OCI-LY7 (cell line): ENCODE measurements at regions not wholly inside any gene's neighbourhood (a gene's known extent, or its start where the extent isn't known, plus 50 kb on each side); places are given as distances from the start of the nearest gene placed in this dataset.
A peak's percentile ranks its signal among the peaks of the same experiment; 100 is the strongest.

Experiments used
- BruUV-seq: library from RNA; stranded (reverse); fragments of 400-500 nt; replicated peaks from 2 replicates; lab custom pipeline; 2021; lab: Mats Ljungman, UMichigan
- CTCF ChIA-PET: fragments of 300-600 bp; sonication (Branson Sonifier 250); formaldehyde crosslinking; loops from one replicate; lab custom pipeline; 2022; ENCODE audit warnings: antibody characterized with exemption; ENCODE audit not compliant: unreplicated experiment; lab: Charles Lee
- POLR2A ChIA-PET: fragments of 300-600 bp; sonication (Branson Sonifier 250); formaldehyde crosslinking; loops from one replicate; lab custom pipeline; 2022; ENCODE audit warnings: antibody characterized with exemption; lab: Charles Lee
- DNase-seq: peaks from one replicate; pipeline ENCODE4 v3.0.0-alpha.2; 2015; ENCODE audit warnings: low spot score
- H2AFZ ChIP-seq: fragments of 200-600 bp; sonication (generic), shearing (Covaris generic); 2 replicates; pipeline ENCODE4 v1.6.1; 2014; ENCODE audit warnings: mild to moderate bottlenecking, antibody characterized with exemption, low read length, moderate library complexity
- H3K27ac ChIP-seq: fragments of 200-600 bp; sonication (generic); 2 replicates; pipeline ENCODE4 v1.5.1; 2014; ENCODE audit warnings: mixed run types, low read depth, mild to moderate bottlenecking, moderate library complexity, low read length, inconsistent platforms; ENCODE audit not compliant: poor library complexity, severe bottlenecking
- H3K36me3 ChIP-seq: fragments of 200-600 bp; sonication (generic); 2 replicates; pipeline ENCODE4 v1.6.1; 2014; ENCODE audit warnings: mild to moderate bottlenecking, antibody characterized with exemption, low read length, moderate library complexity, mixed read lengths; ENCODE audit not compliant: insufficient read depth
- H3K4me1 ChIP-seq: fragments of 200-600 bp; sonication (generic); 2 replicates; pipeline ENCODE4 v1.5.1; 2014; ENCODE audit warnings: mild to moderate bottlenecking, low read length; ENCODE audit not compliant: insufficient read depth, poor library complexity, severe bottlenecking
- H3K4me2 ChIP-seq: fragments of 200-600 bp; sonication (generic); 2 replicates; pipeline ENCODE4 v1.6.1; 2014; ENCODE audit warnings: mild to moderate bottlenecking, low read length
- H3K4me3 ChIP-seq: fragments of 200-600 bp; sonication (generic); 2 replicates; pipeline ENCODE4 v1.5.1; 2014; ENCODE audit warnings: mild to moderate bottlenecking, low read depth, low read length; ENCODE audit not compliant: poor library complexity, severe bottlenecking
- H3K79me2 ChIP-seq: fragments of 200-600 bp; sonication (generic); 2 replicates; pipeline ENCODE4 v1.6.1; 2016; ENCODE audit warnings: low read depth, mild to moderate bottlenecking, low read length, moderate library complexity, mixed read lengths; ENCODE audit not compliant: insufficient read depth
- H3K9me2 ChIP-seq: fragments of 200-600 bp; sonication (generic); 2 replicates; pipeline ENCODE4 v1.6.1; 2016; ENCODE audit warnings: mild to moderate bottlenecking, low read length, mixed read lengths; ENCODE audit not compliant: insufficient read depth
- H3K9me3 ChIP-seq: fragments of 200-600 bp; sonication (generic); 2 replicates; pipeline ENCODE4 v1.6.1; 2014; ENCODE audit warnings: mild to moderate bottlenecking, mixed run types, low read length, mixed read lengths
- H4K20me1 ChIP-seq: fragments of 200-600 bp; sonication (generic); 2 replicates; pipeline ENCODE4 v1.6.1; 2014; ENCODE audit warnings: mild to moderate bottlenecking, antibody characterized with exemption, low read length, moderate library complexity, mixed read lengths; ENCODE audit not compliant: insufficient read depth
- EZH2phosphoT487 ChIP-seq: fragments of 200-600 bp; sonication (generic); IDR thresholded peaks from 2 replicates; pipeline ENCODE4 v1.6.1; 2018; ENCODE audit warnings: low read depth, borderline replicate concordance, mild to moderate bottlenecking, mixed run types, antibody characterized with exemption, low read length, moderate library complexity, mixed read lengths
- intact Hi-C: fragments of 100-400 bp; cut with micrococcal nuclease; formaldehyde crosslinking; loops from one replicate; pipeline ENCODE4 v1.10.0; 2022; ENCODE audit not compliant: unreplicated experiment
- TF ChIP-seq, protein P1 (sequence below): fragments of 200-600 bp; sonication (generic); conservative IDR thresholded peaks from 2 replicates; pipeline ENCODE4 v1.5.1; 2014; ENCODE audit warnings: mild to moderate bottlenecking, antibody characterized with exemption, low read length, moderate library complexity, mixed read lengths

DNA sequence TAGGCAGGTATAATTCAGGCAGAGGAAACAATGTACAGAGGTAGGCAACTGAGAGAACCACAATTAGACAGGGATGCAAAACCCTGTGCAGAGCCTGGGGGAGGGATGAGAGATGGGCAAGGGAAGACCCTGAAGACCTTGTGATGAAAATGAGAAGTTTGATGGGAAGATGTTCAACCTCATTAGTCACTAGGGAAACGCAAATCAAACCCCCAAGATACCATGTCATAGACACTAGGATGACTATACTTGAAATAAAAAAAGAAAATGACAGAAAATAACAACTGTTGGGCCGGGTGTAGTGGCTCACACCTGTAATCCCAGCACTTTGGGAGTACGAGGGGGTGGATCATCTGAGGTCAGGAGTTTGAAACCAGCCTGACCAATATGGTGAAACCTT lies 813.1 kb downstream of the CDH11 start:
- H3K9me2 ChIP-seq, result no peaks in the 10 kb centered on the region
- H3K79me2 ChIP-seq, result no peaks in the 10 kb centered on the region
- BruUV-seq, result no TSS peak
- peak overlapping the region; percentile 15; the same call in 1 of the 2 replicates for H3K4me2 ChIP-seq
- intact Hi-C loops, result no loop called here
- peaks cover 65% of the 10 kb centered on the region for H3K4me1 ChIP-seq
- peaks cover 33% of the 10 kb centered on the region for H3K36me3 ChIP-seq
- peak overlapping the region; percentile 58 for H3K27ac ChIP-seq
- H3K4me3 ChIP-seq, result no peak overlapping the region
- ChIA-PET CTCF (no interaction called here), POLR2A (interaction anchor here (1.7 to 2.7 kb wide), 2 partner anchors 10 to 13 kb away, joined by 8 to 12 read pairs; no protein-coding TSS in a partner anchor)
- H3K9me3 ChIP-seq, result peaks cover 34% of the 10 kb centered on the region
- DNase-seq, result no peak
- H2AFZ ChIP-seq, result peak overlapping the region; percentile 66
- TF ChIP-seq, protein P1, sequence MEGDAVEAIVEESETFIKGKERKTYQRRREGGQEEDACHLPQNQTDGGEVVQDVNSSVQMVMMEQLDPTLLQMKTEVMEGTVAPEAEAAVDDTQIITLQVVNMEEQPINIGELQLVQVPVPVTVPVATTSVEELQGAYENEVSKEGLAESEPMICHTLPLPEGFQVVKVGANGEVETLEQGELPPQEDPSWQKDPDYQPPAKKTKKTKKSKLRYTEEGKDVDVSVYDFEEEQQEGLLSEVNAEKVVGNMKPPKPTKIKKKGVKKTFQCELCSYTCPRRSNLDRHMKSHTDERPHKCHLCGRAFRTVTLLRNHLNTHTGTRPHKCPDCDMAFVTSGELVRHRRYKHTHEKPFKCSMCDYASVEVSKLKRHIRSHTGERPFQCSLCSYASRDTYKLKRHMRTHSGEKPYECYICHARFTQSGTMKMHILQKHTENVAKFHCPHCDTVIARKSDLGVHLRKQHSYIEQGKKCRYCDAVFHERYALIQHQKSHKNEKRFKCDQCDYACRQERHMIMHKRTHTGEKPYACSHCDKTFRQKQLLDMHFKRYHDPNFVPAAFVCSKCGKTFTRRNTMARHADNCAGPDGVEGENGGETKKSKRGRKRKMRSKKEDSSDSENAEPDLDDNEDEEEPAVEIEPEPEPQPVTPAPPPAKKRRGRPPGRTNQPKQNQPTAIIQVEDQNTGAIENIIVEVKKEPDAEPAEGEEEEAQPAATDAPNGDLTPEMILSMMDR, result no peak
- no peak for TF ChIP-seq EZH2phosphoT487
- no peaks in the 10 kb centered on the region for H4K20me1 ChIP-seq

DNA sequence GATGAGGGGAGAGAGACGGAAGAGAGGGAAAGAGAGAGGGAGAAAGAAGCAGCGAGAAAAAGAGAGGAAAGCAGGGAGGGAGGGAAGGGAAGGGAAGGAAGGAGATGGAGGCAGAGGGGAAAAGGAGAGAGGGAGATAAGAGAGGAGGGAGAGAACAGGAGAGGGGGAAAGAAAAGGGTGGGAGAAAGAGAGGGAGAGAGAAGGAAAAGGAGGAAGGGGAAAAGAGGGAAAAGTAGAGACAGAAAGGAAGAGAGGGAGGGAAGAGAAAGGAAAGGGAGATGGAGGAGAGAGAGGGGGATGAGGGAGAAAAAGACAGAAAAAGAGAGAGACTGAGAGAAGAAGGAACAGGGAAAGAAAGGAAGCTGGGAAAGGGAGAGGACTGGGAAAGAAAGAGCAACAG lies 814.4 kb downstream of the CDH11 start:
- H3K4me1 ChIP-seq, result peaks cover 52% of the 10 kb centered on the region
- no peak overlapping the region; the same call in 1 of the 2 replicates for H2AFZ ChIP-seq
- H3K27ac ChIP-seq, result no peak overlapping the region
- H3K4me3 ChIP-seq, result no peak overlapping the region
- peaks cover 43% of the 10 kb centered on the region for H3K9me3 ChIP-seq
- intact Hi-C loops, result no loop called here
- no peaks in the 10 kb centered on the region for H3K79me2 ChIP-seq
- ChIA-PET CTCF (no interaction called here), POLR2A (interaction anchor here (0.7 to 0.8 kb wide), 3 partner anchors 12 to 618 kb away, joined by 3 read pairs; no protein-coding TSS in a partner anchor)
- no TSS peak for BruUV-seq
- H3K4me2 ChIP-seq, result no peak overlapping the region
- no peaks in the 10 kb centered on the region for H3K9me2 ChIP-seq
- TF ChIP-seq, protein P1, result no peak
- no peak for TF ChIP-seq EZH2phosphoT487
- H3K36me3 ChIP-seq, result peaks cover 27% of the 10 kb centered on the region
- no peaks in the 10 kb centered on the region for H4K20me1 ChIP-seq
- DNase-seq, result no peak

DNA sequence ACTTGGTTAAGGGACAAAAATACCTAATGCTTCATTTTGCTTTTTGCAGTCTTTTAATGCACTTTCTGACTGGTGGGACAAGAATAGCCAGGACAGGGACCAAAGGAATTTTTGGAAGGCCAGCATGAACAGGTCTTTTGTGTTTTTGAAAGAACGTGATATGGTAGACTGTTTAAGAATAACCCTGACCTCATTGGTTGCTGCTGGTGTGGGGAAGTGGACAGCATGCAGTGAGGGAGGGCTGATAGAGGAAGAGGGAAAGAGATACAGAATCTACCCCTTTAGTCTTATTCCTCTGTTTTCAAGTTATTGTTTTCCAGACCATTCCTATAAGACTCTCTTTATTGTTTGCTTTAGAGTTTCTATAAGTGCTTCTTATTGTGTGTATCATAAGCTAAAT lies 816.2 kb downstream of the CDH11 start:
- peaks cover 13% of the 10 kb centered on the region for H3K36me3 ChIP-seq
- H3K4me3 ChIP-seq, result no peak overlapping the region
- peak overlapping the region; percentile 75; the same call in 1 of the 2 replicates for H2AFZ ChIP-seq
- no peaks in the 10 kb centered on the region for H4K20me1 ChIP-seq
- H3K4me2 ChIP-seq, result no peak overlapping the region
- no peaks in the 10 kb centered on the region for H3K9me2 ChIP-seq
- no peaks in the 10 kb centered on the region for H3K79me2 ChIP-seq
- no peak overlapping the region for H3K27ac ChIP-seq
- BruUV-seq, result no TSS peak
- intact Hi-C loops, result no loop called here
- peaks cover 35% of the 10 kb centered on the region for H3K9me3 ChIP-seq
- TF ChIP-seq, protein P1, result no peak
- no peak for TF ChIP-seq EZH2phosphoT487
- ChIA-PET POLR2A (interaction anchor here (0.6 to 1.4 kb wide), 6 partner anchors 13 to 161 kb away, joined by 3 to 5 read pairs (median 3); no protein-coding TSS in a partner anchor), CTCF (no interaction called here)
- no peak for DNase-seq
- H3K4me1 ChIP-seq, result peaks cover 44% of the 10 kb centered on the region
